ENCODE measurements at regions not wholly inside any gene's neighbourhood (a gene's known extent, or its start where the extent isn't known, plus 50 kb on each side); places are given as distances from the start of the nearest gene placed in this dataset.

DNA sequence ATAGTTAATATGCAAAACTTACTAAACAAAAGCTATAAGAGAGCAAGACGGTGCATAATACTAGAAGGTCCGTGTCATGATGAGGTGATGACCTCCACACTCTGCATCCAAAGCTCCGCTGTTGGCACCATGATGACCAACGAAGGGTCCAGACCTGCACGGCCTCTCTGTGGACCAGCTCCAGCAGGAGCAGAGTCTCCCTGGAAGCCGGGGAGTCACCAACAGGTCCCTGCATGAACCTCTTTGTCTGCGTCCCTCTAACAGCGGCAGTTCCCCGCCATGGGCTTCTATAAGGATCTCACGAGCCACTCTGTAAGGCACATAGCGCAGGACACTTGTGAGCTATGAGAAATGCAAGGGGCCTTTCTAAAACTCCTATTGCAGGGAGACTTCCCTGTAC lies 517.3 kb downstream of the BRD1 start:
- H3K36me3 ChIP-seq (ENCODE audit: control insufficient read depth, insufficient read depth, low read length), result no peaks in the 10 kb centered on the region
- DNase-seq (ENCODE audit: low read depth) (no peak), FAIRE-seq (no peak)
- H3K27me3 ChIP-seq (ENCODE audit: control insufficient read depth, insufficient read depth, low read length), result no peaks in the 10 kb centered on the region
- TF ChIP-seq, protein P1, sequence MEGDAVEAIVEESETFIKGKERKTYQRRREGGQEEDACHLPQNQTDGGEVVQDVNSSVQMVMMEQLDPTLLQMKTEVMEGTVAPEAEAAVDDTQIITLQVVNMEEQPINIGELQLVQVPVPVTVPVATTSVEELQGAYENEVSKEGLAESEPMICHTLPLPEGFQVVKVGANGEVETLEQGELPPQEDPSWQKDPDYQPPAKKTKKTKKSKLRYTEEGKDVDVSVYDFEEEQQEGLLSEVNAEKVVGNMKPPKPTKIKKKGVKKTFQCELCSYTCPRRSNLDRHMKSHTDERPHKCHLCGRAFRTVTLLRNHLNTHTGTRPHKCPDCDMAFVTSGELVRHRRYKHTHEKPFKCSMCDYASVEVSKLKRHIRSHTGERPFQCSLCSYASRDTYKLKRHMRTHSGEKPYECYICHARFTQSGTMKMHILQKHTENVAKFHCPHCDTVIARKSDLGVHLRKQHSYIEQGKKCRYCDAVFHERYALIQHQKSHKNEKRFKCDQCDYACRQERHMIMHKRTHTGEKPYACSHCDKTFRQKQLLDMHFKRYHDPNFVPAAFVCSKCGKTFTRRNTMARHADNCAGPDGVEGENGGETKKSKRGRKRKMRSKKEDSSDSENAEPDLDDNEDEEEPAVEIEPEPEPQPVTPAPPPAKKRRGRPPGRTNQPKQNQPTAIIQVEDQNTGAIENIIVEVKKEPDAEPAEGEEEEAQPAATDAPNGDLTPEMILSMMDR (IDR thresholded peaks at IDR 0.05; ENCODE audit: insufficient read depth, low read length, severe bottlenecking), result no peak
- H3K4me3 ChIP-seq (ENCODE audit: low read depth, low read length), result no peak overlapping the region

DNA sequence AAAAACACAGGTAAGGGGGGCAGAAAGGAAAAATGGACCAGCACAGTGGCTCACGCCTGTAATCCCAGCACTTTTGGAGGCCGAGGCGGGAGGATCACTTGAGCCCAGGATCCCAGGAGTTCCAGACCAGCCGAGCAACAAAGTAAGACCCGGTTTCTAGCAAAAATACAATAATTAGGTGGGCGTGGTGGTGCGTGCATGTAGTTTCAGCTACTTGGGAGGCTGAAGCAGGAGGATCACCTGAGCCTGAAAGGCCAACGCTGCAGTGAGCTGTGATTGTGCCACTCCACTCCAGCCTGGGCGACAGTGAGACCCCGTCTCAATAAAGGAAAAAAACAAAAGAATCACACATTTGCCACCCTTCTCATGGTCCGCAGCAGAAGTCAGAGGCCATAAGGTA lies 519.4 kb downstream of the BRD1 start:
- H3K4me3 ChIP-seq (ENCODE audit: low read depth, low read length), result no peak overlapping the region
- no peaks in the 10 kb centered on the region for H3K36me3 ChIP-seq (ENCODE audit: control insufficient read depth, insufficient read depth, low read length)
- TF ChIP-seq, protein P1 (IDR thresholded peaks at IDR 0.05; ENCODE audit: insufficient read depth, low read length, severe bottlenecking), result no peak
- FAIRE-seq (no peak), DNase-seq (ENCODE audit: low read depth) (no peak)
- no peaks in the 10 kb centered on the region for H3K27me3 ChIP-seq (ENCODE audit: control insufficient read depth, insufficient read depth, low read length)

DNA sequence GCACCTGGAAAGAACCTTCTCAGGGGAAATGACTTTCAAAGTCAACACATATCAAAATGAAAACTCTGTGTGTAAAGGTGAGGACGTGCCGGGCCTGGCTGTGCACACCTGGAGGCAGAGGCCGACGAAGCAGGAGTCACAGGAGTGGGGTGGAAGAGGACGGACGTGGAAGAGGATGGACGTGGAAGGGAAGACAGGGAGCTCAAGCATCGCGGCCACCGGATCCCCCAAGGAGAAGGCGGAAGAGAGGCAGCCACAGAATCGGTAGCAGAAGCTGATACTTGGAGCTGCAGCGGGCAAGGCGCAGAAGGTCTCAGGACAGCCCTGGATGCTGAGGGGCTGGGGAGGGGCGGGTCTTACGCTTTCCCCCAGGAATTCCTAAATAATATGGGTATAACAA lies 519.8 kb downstream of the BRD1 start:
- DNase-seq (ENCODE audit: low read depth) (no peak), FAIRE-seq (no peak)
- no peaks in the 10 kb centered on the region for H3K36me3 ChIP-seq (ENCODE audit: control insufficient read depth, insufficient read depth, low read length)
- H3K27me3 ChIP-seq (ENCODE audit: control insufficient read depth, insufficient read depth, low read length), result no peaks in the 10 kb centered on the region
- no peak overlapping the region for H3K4me3 ChIP-seq (ENCODE audit: low read depth, low read length)
- TF ChIP-seq, protein P1 (IDR thresholded peaks at IDR 0.05; ENCODE audit: insufficient read depth, low read length, severe bottlenecking), result no peak

DNA sequence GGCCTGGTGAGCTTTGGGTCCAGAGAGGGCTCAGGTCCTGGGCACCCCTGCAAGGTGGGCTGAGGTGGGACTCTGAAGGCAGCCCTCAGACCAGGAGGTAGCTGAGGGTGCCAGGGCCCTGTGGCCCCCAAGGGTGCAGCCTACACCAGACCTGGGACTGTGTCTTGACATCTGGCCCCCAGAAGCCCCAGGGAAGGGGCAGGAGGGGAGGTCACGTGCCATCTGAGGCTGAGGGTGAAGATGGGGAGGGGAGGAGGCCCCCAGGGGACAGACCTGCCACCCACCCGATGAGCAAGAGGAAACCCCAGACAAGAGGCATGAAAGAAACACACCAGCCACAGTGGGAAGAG lies 520.2 kb downstream of the BRD1 start:
- Histone ChIP-seq H3K27me3 (ENCODE audit: control insufficient read depth, insufficient read depth, low read length) (no peaks in the 10 kb centered on the region), H3K36me3 (ENCODE audit: control insufficient read depth, insufficient read depth, low read length) (no peaks in the 10 kb centered on the region), H3K4me3 (ENCODE audit: low read depth, low read length) (no peak overlapping the region)
- TF ChIP-seq, protein P1 (IDR thresholded peaks at IDR 0.05; ENCODE audit: insufficient read depth, low read length, severe bottlenecking), result no peak
- no peak for DNase-seq (ENCODE audit: low read depth)
- no peak for FAIRE-seq

DNA sequence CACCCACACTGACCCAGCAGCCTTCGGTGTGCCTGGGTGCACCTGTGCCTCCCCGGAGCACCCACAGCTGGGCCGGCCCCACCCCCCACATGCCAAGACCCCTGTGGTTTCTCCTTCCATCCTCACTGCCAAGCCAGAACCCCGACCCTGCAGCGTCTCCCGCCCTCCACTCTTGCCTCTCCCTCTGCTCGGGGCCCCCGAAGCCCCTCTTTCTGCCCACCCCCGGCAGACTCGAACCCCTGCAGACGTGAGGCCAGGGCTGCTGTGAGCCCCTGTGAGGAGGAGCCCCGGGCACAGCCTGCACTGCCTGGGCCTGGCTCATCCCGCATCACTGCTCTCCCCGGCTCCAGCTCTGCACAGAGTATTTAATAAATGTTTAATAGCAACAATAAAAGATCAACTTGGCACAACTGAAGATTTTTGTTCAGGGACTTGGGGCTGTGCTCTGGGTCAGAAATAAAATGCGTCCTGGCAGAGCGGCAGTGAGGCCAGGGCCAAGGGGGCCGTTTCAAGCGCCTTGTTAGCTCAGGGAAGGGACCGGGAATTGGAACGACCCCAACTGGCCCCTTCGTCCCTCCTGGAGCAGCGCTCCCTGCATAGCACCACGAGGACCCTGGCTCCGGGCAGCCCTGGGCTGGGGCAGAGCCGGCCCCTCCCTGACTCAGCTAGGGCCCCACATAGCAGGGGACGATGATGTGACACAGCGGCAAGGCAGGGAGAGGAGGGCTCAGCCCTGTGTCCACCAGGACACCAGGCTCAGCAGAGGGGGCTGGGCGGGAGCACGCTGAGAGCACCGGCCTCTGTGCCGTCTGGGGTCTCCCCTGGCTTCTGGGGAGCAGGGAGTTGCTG lies 520.8 kb downstream of the BRD1 start:
- no peak for DNase-seq (ENCODE audit: low read depth)
- no peak for FAIRE-seq
- Histone ChIP-seq H3K36me3 (ENCODE audit: control insufficient read depth, insufficient read depth, low read length) (no peaks in the 10 kb centered on the region), H3K27me3 (ENCODE audit: control insufficient read depth, insufficient read depth, low read length) (no peaks in the 10 kb centered on the region), H3K4me3 (ENCODE audit: low read depth, low read length) (no peak overlapping the region)
- TF ChIP-seq, protein P1 (IDR thresholded peaks at IDR 0.05; ENCODE audit: insufficient read depth, low read length, severe bottlenecking), result no peak

Data from bronchial epithelial cell (primary cell).